ENCODE measurements at regions not wholly inside any gene's neighbourhood (a gene's known extent, or its start where the extent isn't known, plus 50 kb on each side); places are given as distances from the start of the nearest gene placed in this dataset.

DNA sequence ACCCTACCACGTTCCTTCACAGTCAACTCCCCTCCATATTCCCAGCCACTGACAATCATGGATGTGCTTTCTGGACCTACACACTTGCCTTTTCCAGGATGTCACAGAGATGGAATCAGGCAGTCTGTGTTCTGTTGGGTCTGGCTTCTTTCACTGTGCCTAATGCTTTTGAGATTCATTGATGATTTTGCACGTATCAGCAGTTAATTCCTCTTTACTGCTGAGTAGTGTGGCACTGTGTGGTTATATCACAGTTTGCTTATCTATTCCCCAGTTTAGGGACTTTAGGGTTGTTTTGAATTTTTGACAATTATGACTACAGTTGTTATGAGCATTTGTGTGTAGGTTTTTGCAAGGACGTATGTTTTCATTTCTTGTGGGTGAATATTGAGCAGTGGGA lies 191.7 kb downstream of the ACKR3 start:
- TF ChIP-seq NFYB (CRISPR knock-in tag; conservative IDR thresholded peaks at IDR 0.05; ENCODE audit: low read depth) (no peak), NFE2L1 (CRISPR knock-in tag; IDR thresholded peaks at IDR 0.05) (no peak), ZNF121 (CRISPR knock-in tag; IDR thresholded peaks at IDR 0.05) (no peak), SMAD4 (CRISPR knock-in tag; IDR thresholded peaks at IDR 0.05) (no peak), NR1H2 (CRISPR knock-in tag; IDR thresholded peaks at IDR 0.05) (no peak), ETV6 (CRISPR knock-in tag; IDR thresholded peaks at IDR 0.05) (no peak)
- TF ChIP-seq, protein P1, sequence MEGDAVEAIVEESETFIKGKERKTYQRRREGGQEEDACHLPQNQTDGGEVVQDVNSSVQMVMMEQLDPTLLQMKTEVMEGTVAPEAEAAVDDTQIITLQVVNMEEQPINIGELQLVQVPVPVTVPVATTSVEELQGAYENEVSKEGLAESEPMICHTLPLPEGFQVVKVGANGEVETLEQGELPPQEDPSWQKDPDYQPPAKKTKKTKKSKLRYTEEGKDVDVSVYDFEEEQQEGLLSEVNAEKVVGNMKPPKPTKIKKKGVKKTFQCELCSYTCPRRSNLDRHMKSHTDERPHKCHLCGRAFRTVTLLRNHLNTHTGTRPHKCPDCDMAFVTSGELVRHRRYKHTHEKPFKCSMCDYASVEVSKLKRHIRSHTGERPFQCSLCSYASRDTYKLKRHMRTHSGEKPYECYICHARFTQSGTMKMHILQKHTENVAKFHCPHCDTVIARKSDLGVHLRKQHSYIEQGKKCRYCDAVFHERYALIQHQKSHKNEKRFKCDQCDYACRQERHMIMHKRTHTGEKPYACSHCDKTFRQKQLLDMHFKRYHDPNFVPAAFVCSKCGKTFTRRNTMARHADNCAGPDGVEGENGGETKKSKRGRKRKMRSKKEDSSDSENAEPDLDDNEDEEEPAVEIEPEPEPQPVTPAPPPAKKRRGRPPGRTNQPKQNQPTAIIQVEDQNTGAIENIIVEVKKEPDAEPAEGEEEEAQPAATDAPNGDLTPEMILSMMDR (IDR thresholded peaks at IDR 0.05), result no peak
- TF ChIP-seq, protein P2, sequence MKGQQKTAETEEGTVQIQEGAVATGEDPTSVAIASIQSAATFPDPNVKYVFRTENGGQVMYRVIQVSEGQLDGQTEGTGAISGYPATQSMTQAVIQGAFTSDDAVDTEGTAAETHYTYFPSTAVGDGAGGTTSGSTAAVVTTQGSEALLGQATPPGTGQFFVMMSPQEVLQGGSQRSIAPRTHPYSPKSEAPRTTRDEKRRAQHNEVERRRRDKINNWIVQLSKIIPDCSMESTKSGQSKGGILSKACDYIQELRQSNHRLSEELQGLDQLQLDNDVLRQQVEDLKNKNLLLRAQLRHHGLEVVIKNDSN (CRISPR knock-in tag; IDR thresholded peaks at IDR 0.05), result no peak
- TF ChIP-seq, protein P3, sequence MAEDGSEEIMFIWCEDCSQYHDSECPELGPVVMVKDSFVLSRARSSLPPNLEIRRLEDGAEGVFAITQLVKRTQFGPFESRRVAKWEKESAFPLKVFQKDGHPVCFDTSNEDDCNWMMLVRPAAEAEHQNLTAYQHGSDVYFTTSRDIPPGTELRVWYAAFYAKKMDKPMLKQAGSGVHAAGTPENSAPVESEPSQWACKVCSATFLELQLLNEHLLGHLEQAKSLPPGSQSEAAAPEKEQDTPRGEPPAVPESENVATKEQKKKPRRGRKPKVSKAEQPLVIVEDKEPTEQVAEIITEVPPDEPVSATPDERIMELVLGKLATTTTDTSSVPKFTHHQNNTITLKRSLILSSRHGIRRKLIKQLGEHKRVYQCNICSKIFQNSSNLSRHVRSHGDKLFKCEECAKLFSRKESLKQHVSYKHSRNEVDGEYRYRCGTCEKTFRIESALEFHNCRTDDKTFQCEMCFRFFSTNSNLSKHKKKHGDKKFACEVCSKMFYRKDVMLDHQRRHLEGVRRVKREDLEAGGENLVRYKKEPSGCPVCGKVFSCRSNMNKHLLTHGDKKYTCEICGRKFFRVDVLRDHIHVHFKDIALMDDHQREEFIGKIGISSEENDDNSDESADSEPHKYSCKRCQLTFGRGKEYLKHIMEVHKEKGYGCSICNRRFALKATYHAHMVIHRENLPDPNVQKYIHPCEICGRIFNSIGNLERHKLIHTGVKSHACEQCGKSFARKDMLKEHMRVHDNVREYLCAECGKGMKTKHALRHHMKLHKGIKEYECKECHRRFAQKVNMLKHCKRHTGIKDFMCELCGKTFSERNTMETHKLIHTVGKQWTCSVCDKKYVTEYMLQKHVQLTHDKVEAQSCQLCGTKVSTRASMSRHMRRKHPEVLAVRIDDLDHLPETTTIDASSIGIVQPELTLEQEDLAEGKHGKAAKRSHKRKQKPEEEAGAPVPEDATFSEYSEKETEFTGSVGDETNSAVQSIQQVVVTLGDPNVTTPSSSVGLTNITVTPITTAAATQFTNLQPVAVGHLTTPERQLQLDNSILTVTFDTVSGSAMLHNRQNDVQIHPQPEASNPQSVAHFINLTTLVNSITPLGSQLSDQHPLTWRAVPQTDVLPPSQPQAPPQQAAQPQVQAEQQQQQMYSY (CRISPR knock-in tag; IDR thresholded peaks at IDR 0.05), result no peak
- TF ChIP-seq, protein P4, sequence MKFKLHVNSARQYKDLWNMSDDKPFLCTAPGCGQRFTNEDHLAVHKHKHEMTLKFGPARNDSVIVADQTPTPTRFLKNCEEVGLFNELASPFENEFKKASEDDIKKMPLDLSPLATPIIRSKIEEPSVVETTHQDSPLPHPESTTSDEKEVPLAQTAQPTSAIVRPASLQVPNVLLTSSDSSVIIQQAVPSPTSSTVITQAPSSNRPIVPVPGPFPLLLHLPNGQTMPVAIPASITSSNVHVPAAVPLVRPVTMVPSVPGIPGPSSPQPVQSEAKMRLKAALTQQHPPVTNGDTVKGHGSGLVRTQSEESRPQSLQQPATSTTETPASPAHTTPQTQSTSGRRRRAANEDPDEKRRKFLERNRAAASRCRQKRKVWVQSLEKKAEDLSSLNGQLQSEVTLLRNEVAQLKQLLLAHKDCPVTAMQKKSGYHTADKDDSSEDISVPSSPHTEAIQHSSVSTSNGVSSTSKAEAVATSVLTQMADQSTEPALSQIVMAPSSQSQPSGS (CRISPR knock-in tag; IDR thresholded peaks at IDR 0.05; ENCODE audit: borderline replicate concordance, low read depth), result no peak
- TF ChIP-seq, protein P5, sequence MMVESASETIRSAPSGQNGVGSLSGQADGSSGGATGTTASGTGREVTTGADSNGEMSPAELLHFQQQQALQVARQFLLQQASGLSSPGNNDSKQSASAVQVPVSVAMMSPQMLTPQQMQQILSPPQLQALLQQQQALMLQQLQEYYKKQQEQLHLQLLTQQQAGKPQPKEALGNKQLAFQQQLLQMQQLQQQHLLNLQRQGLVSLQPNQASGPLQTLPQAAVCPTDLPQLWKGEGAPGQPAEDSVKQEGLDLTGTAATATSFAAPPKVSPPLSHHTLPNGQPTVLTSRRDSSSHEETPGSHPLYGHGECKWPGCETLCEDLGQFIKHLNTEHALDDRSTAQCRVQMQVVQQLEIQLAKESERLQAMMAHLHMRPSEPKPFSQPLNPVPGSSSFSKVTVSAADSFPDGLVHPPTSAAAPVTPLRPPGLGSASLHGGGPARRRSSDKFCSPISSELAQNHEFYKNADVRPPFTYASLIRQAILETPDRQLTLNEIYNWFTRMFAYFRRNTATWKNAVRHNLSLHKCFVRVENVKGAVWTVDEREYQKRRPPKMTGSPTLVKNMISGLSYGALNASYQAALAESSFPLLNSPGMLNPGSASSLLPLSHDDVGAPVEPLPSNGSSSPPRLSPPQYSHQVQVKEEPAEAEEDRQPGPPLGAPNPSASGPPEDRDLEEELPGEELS (CRISPR knock-in tag; IDR thresholded peaks at IDR 0.05), result no peak
- TF ChIP-seq, protein P6, sequence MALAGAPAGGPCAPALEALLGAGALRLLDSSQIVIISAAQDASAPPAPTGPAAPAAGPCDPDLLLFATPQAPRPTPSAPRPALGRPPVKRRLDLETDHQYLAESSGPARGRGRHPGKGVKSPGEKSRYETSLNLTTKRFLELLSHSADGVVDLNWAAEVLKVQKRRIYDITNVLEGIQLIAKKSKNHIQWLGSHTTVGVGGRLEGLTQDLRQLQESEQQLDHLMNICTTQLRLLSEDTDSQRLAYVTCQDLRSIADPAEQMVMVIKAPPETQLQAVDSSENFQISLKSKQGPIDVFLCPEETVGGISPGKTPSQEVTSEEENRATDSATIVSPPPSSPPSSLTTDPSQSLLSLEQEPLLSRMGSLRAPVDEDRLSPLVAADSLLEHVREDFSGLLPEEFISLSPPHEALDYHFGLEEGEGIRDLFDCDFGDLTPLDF (CRISPR knock-in tag; IDR thresholded peaks at IDR 0.05), result no peak
